Stimulated activated CD4-positive, alpha-beta T cell treated with anti-CD3 and anti-CD28 coated beads, TNF-alpha, amount 100 ng/mL, for 4 hours (primary cell): ENCODE measurements at regions not wholly inside any gene's neighbourhood (a gene's known extent, or its start where the extent isn't known, plus 50 kb on each side); places are given as distances from the start of the nearest gene placed in this dataset.

Experiments
- DNase-seq, 3 experiments: peaks; one replicate each; pipeline ENCODE4 v3.0.0-alpha.2; 2020; ENCODE audit warnings: low read depth in 3 of 3

- DNase-seq: no peak
Observed at GRCh38 chr12:124369055-124369826, 74.3 kb downstream of the RFLNA start.

DNA sequence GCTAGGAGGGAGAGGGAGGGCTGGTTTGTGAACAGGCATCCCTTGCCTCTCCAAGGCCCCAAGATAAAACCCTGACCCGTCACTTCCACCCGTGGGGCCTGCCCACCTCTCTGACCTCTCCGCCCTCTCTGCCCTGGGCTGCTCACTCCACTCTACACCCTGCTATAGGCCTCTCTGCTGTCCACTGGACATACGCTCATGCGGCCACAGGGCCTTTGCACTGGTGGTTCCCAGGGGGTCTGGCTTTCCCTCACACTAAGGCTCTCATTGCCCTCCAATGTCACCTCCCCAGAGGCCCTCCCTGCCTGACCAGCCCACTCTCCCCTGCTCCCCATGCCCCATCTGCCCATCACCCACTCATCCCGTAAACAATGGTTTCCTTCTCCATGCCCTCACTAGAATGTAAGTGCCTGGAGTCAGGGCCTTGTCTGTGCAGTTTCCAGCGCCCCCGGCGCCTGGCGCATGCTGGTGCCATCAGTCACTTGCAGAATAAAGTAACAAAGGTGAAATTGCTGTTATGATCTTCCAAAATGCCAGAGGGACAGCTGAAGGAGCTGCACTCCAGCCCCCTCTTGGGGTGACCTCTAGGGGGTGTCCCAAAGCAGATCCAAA, 73.6 kb downstream of the RFLNA start:
- no peak for DNase-seq

GRCh38 chr12:124365726-124366430, 71.0 kb downstream of the RFLNA start:
- no peak for DNase-seq
